AG08395 (cell line): ENCODE measurements at regions not wholly inside any gene's neighbourhood (a gene's known extent, or its start where the extent isn't known, plus 50 kb on each side); places are given as distances from the start of the nearest gene placed in this dataset.

Experiments
- DNase-seq: peaks from one replicate; pipeline ENCODE4 v3.0.0; 2012; ENCODE audit warnings: mixed read lengths, low spot score

GRCh38 chr5:3043600-3043999 lies 292.1 kb upstream of the IRX2 start:
- no peak for DNase-seq

DNA sequence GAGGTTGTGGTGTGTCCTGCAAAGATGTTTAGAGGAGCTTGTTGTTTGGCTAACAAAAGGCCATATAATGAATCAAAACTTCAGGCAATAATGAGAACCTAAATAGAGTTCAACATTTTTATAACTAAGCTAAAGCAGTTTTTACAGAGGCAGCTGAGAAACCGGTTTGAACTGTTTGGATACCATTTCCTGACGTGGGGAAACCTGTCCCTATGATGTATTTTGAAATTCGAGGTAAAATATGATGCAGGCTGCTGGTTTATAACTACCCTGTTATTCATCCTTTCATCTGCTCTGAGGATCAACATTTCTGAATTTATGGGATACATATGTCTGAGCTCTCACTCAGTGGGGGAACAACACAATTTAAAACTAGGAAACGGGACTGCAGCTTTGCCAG lies 289.5 kb upstream of the IRX2 start:
- DNase-seq, result no peak

DNA sequence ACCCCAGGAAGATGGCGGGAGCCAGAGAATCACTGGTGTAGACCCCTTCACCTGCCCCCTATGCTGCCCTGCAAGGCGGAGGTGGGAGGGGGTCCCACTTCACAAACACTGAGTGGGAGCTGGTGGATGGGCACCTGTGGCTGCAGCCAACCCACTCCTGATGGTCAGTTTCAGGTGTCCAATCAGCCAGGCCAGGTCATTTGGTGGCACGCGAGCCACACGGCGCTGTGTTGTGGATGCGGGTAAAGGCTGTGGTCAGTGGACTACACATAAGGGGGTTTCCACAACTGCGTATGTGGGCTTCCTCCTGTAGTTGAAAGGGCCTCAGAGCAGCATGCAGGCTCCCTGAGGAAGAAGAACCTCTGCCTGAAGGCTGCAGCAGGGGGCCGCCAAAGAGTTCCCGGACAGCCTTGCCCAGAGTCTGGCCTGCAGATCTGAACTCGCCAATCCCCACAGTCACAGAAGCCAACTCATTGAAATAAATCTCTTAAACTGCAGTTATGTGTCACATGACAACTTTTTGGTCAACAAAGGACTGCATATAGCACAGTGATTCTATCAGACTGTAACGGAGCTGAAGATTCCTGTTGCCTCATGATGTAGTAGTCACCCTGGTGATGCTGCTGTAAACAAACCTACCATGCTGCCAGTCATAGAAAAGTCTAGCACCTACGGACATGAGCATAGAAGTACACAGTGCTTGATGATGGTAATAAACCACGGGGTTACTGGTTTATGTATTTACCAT lies 284.7 kb upstream of the IRX2 start:
- no peak for DNase-seq

DNA sequence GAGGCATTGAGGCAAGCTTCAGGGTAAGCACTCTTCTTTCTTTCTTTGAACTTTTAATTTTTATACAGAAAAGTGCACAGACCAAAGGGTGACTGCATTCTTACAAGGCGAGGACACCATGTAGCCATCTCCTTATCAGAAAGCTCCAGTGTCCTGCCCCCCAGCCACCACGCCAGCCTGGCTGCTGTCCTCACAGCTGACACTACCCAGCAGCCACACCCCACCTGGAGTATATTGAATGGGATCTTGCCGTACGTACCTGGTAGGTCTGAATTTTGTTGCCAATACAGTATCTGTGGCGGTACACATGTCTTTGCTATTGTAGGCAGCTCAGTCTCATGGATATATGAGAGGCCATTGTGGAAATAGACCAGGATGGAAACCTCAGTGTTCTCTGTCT lies 284.0 kb upstream of the IRX2 start:
- no peak for DNase-seq

GRCh38 chr5:3034881-3035280 lies 283.4 kb upstream of the IRX2 start:
- no peak for DNase-seq

DNA sequence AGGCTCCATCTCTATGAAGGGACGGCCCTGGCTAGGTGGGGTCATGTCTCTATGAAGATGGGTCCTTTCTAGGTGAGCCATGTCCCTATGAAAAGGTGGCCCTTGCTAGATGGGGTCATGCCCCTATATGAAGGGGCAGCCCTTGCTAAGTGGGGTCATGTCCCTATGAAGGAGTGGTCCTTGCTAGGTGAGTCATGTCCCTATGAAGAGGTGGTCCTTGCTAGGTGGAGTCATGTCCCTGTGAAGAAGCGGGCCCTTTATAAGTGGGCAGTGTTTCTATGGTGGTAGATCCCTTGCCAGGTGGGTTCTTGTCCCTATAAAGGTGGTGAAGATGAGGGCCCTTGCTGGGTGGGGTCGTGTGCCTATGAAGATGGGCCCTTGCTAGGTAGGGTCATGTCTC lies 283.0 kb upstream of the IRX2 start:
- DNase-seq, result no peak

- no peak for DNase-seq
Observed at GRCh38 chr5:3033033-3033755, 281.7 kb upstream of the IRX2 start.

DNA sequence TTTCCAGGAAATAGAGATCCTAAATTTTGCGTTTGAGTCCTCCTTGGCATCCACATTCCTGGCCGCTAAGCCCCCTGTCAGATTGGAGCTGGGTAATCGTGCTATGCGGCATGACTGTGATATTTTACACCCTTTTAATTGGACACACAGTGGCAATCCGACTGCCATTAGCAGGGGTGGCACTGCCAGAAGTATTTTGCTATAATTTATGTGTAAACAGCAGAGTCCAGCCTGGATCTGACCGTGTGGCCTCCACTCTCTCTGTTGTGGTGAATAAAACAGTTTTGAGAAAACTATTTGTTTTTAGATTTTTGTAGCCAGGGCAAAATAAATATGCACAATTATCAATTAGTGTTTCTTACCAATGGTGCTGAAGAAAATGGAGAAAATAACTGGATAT lies 281.0 kb upstream of the IRX2 start:
- DNase-seq, result no peak

DNA sequence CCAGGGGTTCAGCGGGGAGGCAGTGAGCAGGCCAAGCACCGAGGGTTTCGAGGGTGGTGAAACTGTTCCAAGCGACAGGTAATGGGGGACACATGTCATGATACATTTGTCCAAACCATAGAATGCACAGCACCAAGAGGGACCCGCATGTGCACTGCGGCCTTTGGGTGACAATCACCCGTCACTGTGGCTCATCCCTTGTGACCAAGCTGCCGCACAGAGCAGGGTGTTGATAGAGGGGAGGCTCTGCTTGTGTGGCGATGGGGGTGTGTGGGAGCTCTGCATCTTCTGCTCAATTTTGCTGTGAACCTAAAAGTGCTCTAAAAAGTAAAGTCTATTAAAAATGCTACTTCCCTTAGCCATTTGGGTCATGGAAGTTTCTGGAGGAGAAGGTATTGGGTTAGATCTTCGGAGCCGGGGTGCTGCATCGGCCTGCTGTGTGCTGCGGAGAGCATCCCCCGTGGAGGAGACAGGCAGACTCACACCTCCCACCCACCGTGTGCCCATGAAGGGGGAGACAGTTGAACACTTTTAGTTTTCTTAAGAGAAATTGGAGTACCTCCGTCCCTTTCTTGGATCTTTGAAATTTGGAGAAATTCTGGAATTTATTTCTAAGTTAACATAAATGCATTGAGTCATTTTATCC lies 280.4 kb upstream of the IRX2 start:
- DNase-seq, result no peak

DNA sequence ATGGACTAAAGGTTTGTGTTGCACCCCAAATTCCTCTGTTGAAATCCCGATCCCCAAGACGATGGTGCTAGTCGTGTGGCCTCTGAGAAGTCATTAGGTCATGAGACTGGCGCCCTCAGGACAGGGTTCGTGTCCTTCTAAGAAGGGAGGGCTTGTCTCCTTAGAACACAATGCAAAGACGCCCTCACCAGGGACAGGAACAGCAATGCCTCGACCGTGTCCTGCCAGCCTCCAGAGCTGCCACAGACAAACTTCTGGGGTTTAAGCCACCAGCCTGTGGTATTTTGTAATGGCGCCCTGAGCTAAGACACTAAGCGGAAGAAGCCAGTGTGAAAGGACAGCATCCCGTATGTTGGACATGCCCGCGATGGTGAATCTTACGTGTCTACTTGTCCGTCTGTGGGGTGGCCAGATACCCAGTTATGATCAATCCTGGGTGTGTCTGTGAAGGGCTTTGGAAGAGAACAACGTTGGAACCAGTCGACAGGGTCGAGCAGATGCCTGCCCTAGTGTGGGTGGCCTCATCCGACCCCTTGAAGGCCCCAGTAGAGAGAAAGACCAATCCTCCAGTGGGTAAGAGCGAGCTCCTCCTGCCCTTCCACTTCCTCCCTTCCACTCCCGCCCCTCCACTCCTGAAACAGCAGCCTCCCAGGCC lies 279.2 kb upstream of the IRX2 start:
- no peak for DNase-seq

- DNase-seq, result no peak
Observed at GRCh38 chr5:3029396-3029795, 277.9 kb upstream of the IRX2 start.

DNA sequence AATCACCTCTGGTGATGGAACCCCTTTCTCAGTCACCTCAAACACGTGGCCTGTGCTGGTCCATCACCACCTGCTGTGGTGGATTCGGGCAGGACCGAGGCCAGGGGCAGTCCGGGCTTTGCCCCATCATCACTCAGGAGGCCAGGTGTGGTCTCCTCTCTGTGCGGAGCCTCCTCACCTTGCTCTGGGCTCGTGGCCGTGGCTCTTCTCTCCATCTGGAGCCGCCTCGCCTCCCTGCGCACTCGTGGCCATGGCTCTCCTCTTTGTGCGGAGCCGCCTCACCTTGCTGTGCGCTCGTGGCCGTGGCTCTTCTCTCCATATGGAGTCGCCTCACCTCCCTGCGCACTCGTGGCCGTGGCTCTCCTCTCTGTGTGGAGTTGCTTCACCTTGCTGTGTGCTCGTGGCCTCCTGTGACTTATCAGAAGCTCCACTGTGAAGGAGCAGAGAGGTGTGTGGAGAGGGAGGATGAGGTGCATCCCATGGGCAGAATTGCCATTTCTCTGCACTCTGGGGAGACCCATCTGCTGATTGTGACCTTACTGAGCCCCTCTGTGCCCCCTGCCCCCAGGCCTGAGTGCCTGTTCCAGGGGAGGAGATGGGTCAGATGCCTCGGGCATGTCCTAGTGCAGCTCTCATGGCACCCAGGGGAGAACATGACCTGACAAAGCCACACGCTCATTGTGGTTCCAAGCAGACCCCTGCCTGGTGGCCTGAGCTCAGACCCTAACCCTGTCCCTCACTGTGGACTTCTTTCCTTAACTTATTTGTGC lies 276.6 kb upstream of the IRX2 start:
- no peak for DNase-seq

DNA sequence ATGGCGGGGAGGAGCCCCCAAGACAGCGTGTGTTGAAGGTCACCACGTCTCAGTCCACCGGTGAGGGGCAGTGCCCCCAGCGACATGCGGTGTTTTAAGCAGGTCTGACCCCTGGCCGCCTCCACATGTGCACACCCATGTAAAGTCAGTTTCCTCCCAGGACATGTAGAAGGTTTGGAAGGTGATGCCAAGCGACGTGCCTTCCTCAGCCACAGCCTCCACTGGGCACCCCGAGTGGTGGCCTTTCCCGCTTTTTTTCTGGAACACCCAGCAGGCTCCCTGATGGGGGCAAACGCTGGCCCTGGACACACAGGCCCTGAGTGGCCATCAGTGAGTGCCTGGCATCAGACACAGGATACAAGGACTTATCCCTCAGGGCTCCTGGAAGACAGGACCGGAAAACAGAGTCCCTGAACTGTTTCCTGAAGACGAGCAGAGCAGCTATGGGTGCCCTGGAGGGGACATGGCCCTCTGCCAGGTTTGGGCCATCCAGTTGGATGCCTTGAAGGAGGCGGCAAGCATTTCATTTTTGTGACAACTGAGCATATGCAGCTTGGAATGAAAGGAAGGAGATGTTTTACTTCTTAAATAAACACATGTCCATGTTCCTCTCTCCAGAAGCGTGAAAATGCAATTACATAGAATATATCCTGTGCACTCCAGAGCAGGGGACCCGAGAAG lies 275.8 kb upstream of the IRX2 start:
- DNase-seq, result no peak

- DNase-seq, result no peak
Observed at GRCh38 chr5:3026651-3027050, 275.2 kb upstream of the IRX2 start.

- no peak for DNase-seq
Observed at GRCh38 chr5:3026099-3026498, 274.6 kb upstream of the IRX2 start.

DNA sequence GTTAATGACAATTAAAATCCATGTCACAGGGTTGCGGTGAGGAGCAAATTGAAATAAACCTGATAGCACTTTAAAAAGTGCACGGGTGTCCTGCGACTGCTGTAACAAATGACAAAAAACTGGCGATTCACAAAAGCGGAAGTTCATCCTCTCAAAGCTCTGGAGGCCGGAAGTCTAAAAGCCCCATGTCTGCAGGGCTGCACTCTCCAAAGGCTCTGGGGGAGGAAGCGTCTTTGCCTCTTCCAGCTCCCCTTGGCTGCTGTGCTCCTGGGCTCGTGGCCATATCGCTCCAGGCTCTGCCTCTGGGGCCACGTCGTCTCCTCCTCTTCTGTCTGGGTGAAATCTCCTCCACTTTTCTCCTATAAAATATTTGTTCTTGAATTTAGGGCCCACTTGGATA lies 273.9 kb upstream of the IRX2 start:
- DNase-seq, result no peak

DNA sequence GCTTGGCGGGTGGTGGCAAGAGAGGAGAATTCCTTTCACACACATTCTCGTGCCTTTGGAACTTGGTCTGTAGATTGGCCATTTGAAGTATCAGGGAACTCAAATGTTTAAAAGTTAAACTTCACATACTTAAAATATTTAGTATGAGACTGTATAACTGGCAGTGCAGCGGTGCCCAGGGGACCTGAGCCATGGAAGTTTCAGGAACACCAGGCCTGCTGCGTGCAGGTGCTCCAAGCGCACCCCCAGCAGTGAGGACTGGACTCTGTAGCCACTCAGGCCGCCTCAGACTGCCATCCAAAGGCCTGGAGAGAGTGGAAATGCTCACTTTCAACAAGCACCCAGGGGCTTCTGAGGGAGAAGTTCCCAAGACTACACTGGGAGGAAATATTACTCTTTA lies 273.5 kb upstream of the IRX2 start:
- no peak for DNase-seq

DNA sequence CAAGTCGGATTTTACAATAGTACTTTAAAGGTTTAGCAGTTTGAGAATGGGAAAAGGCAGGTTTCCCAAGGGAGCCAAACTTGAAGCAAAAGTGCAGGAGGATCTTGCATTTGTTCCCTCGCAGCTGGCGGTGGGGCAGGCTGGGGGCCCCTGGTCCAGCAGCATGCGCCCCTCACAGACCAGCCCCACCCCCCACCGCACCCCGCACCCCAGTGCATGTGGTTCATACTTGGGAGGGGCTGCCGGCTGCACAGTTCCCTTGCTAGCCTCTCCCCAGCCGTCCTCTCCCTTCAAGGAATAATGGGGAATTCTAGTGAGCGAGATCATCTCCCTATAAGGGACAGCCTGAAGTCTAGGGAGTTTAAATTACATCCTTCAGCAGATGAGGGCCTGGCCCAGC lies 273.1 kb upstream of the IRX2 start:
- no peak for DNase-seq

DNA sequence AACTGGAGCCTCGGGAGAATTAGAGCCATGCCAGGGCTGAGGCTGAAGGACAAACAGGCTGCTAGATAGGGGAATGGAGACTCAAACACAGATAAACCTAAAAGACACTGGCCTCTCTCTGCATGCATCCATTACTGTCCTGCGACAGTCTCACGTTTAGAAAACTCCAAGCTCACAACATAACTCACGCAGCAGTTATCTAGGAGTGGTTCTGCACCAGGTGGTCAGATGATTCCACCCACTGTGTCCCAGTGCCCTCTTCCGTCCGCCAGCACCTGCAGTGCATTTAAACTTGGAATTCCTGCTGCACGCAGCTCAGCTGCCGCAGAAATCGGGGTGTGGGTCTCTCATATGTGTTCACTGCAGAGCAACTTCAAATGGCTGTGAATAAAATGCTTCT lies 272.6 kb upstream of the IRX2 start:
- DNase-seq, result no peak

DNA sequence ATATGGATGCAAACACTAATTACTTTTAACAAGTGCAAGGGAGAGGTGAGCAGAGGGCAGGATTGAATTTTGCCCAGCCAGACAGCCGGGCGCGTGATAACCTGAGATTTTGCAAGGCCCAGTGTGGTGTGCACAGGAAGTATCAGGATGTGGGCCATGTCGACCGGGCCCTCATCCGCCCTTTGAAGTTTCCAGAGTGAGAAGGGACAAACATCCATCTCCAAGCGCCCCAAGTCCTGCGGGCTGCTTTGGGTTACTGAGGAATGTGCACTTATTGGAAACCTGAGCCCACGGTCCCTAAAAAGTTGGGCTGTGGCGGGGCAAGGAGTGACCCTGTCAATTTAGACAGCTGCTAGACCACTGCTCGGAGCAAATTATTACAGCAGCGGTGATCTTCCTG lies 272.2 kb upstream of the IRX2 start:
- no peak for DNase-seq

GRCh38 chr5:3022665-3023064 lies 271.2 kb upstream of the IRX2 start:
- DNase-seq, result no peak

- no peak for DNase-seq
Observed at GRCh38 chr5:3020426-3020825, 268.9 kb upstream of the IRX2 start.
